A549 (cell line): ENCODE measurements at regions not wholly inside any gene's neighbourhood (a gene's known extent, or its start where the extent isn't known, plus 50 kb on each side); places are given as distances from the start of the nearest gene placed in this dataset.
"Not testable (repeated sequence)": the region's sequence is repeated elsewhere in the genome, so short reads cannot be mapped to it uniquely, and the experiment has no call there.

Source experiments
- CHD4 ChIP-seq: fragments of 200-600 bp; sonication (generic); IDR thresholded peaks from 2 replicates; pipeline ENCODE4 v1.6.1; 2016; ENCODE audit warnings: antibody characterized with exemption, mild to moderate bottlenecking, borderline replicate concordance
- TF ChIP-seq, protein P1 (sequence below): fragments of >200 bp; sonication (Bioruptor Twin); formaldehyde crosslinking; IDR thresholded peaks from 3 replicates; pipeline ENCODE4 v1.5.1; 2016

DNA sequence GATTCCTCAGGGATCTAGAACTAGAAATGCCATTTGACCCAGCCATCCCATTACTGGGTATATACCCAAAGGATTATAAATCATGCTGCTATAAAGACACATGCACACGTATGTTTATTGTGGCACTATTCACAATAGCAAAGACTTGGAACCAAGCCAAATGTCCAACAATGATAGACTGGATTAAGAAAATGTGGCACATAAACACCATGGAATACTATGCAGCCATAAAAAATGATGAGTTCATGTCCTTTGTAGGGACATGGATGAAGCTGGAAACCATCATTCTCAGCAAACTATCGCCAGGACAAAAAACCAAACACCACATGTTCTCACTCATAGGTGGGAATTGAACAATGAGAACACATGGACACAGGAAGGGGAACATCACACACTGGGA, 296.3 kb downstream of the DLEU7 start:
- TF ChIP-seq, protein P1, sequence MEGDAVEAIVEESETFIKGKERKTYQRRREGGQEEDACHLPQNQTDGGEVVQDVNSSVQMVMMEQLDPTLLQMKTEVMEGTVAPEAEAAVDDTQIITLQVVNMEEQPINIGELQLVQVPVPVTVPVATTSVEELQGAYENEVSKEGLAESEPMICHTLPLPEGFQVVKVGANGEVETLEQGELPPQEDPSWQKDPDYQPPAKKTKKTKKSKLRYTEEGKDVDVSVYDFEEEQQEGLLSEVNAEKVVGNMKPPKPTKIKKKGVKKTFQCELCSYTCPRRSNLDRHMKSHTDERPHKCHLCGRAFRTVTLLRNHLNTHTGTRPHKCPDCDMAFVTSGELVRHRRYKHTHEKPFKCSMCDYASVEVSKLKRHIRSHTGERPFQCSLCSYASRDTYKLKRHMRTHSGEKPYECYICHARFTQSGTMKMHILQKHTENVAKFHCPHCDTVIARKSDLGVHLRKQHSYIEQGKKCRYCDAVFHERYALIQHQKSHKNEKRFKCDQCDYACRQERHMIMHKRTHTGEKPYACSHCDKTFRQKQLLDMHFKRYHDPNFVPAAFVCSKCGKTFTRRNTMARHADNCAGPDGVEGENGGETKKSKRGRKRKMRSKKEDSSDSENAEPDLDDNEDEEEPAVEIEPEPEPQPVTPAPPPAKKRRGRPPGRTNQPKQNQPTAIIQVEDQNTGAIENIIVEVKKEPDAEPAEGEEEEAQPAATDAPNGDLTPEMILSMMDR: not testable (repeated sequence)
- not testable (repeated sequence) for TF ChIP-seq CHD4
